ENCODE measurements at regions not wholly inside any gene's neighbourhood (a gene's known extent, or its start where the extent isn't known, plus 50 kb on each side); places are given as distances from the start of the nearest gene placed in this dataset.

DNA sequence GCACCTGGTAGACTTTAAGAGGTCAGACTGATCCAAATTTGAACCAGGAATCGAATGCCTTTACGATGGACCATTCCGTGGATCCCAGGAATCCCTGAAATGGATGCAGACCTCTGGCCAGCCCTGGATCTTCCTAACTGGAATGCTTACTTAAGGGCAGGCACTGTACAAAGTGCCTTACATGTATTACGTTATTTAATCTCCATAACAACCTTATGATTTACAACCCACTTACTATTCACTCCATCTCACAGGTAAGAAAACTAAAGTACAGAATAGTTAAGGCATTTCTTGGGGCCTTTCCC lies 93.6 kb downstream of the HSPH1 start:
- Histone ChIP-seq H3K4me3 (ENCODE audit: low read depth, low read length) (no peak overlapping the region), H3K27ac (no peak overlapping the region)
- in situ Hi-C loops (cut with HindIII; ENCODE audit: low pct_ligation_motif_present, low sequenced_read_pairs), result no loop called here

DNA sequence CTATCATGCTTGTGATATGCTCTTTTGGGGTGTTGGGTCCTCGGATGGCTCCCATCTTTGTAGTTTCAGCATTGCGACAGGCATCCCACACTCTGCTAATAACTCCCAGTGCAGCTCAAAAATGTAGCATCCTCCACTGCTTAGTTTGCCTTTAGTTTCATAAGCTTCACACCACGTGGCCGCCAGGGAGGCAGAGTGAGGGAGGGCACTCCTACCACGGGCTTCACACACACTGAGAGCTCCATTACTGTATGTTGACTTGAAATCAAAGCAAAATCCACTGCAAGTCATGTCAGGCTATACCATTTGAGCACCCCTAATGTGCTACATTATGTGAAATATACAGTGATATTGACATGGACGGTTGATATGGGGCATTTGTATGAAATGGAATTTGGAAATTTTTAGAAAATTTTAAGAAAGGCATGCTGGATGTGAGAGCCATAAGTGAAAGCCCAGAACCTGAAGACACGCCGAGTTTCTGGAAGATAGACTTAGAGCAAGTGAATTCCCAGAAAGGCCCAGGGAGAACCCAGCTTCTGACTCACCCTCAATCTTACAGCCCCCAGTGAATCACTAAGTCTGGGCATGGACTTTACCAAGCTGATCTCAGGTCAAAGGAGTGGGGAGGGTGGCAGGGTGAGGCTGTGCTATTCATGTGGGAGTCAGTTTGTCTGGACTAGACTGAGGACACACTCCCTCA lies 94.1 kb downstream of the HSPH1 start:
- in situ Hi-C loops (cut with HindIII; ENCODE audit: low pct_ligation_motif_present, low sequenced_read_pairs), result no loop called here
- DNase-seq, result peak; percentile 38

More for the DNA sequence above, 93.6 kb downstream of the HSPH1 start:
- H3K27me3 ChIP-seq (replicated peaks), result no peaks in the 10 kb centered on the region
- TF ChIP-seq, protein P1, sequence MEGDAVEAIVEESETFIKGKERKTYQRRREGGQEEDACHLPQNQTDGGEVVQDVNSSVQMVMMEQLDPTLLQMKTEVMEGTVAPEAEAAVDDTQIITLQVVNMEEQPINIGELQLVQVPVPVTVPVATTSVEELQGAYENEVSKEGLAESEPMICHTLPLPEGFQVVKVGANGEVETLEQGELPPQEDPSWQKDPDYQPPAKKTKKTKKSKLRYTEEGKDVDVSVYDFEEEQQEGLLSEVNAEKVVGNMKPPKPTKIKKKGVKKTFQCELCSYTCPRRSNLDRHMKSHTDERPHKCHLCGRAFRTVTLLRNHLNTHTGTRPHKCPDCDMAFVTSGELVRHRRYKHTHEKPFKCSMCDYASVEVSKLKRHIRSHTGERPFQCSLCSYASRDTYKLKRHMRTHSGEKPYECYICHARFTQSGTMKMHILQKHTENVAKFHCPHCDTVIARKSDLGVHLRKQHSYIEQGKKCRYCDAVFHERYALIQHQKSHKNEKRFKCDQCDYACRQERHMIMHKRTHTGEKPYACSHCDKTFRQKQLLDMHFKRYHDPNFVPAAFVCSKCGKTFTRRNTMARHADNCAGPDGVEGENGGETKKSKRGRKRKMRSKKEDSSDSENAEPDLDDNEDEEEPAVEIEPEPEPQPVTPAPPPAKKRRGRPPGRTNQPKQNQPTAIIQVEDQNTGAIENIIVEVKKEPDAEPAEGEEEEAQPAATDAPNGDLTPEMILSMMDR (IDR thresholded peaks at IDR 0.05; ENCODE audit: low read depth, low read length, missing control alignments), result no peak
- no peak for DNase-seq
- H3K36me3 ChIP-seq (replicated peaks), result no peaks in the 10 kb centered on the region

DNA sequence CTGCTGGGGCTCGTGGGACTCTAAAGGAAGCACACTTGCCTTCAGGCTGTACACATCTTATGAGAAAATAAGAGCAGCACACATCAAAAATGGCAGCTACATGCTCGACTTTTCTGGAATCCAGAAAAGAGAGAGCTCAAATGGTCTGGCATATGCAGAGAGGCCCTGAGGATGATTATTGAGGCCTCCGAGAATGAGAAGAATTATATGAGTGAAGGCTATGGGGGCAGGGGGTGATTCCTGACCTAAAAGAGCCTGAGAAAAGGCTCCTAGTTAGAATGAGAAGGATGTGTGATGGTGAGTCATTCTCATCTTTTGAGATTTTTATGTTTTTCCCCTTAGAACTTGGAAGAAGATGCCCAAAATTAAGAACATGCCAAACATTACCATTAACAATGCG lies 97.1 kb downstream of the HSPH1 start:
- H3K27me3 ChIP-seq (replicated peaks), result no peaks in the 10 kb centered on the region
- no peaks in the 10 kb centered on the region for H3K36me3 ChIP-seq (replicated peaks)
- in situ Hi-C loops (cut with HindIII; ENCODE audit: low pct_ligation_motif_present, low sequenced_read_pairs), result no loop called here
- H3K4me3 ChIP-seq (ENCODE audit: low read depth, low read length), result no peak overlapping the region
- TF ChIP-seq, protein P1 (IDR thresholded peaks at IDR 0.05; ENCODE audit: low read depth, low read length, missing control alignments), result no peak
- H3K27ac ChIP-seq, result no peak overlapping the region
- no peak for DNase-seq

More for the DNA sequence above, 94.1 kb downstream of the HSPH1 start:
- H3K36me3 ChIP-seq (replicated peaks), result no peaks in the 10 kb centered on the region
- no peak overlapping the region for H3K4me3 ChIP-seq (ENCODE audit: low read depth, low read length)
- no peak overlapping the region for H3K27ac ChIP-seq
- no peaks in the 10 kb centered on the region for H3K27me3 ChIP-seq (replicated peaks)
- TF ChIP-seq, protein P1 (IDR thresholded peaks at IDR 0.05; ENCODE audit: low read depth, low read length, missing control alignments), result no peak

DNA sequence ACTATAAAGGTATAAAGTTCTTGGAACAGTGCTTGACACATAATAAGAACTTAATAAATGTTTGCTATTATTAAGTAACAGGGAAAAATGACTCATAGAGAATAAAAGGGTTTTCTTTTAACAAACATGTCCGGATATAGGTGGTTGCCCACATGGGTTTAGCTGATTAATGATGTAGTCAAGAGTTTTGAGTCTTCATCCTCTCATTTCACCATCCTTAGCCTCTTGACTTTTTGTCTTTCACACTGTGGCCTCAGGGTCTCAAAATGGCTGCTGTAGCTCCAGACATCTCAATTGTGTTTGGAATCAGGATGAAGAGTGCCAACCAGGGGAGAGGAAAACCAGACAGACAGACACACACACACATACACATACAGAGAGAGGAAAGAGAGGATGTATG lies 97.9 kb downstream of the HSPH1 start:
- Histone ChIP-seq H3K4me3 (ENCODE audit: low read depth, low read length) (no peak overlapping the region), H3K36me3 (replicated peaks) (no peaks in the 10 kb centered on the region), H3K27ac (no peak overlapping the region), H3K27me3 (replicated peaks) (no peaks in the 10 kb centered on the region)
- in situ Hi-C loops (cut with HindIII; ENCODE audit: low pct_ligation_motif_present, low sequenced_read_pairs), result no loop called here
- TF ChIP-seq, protein P1 (IDR thresholded peaks at IDR 0.05; ENCODE audit: low read depth, low read length, missing control alignments), result no peak
- DNase-seq, result no peak

DNA sequence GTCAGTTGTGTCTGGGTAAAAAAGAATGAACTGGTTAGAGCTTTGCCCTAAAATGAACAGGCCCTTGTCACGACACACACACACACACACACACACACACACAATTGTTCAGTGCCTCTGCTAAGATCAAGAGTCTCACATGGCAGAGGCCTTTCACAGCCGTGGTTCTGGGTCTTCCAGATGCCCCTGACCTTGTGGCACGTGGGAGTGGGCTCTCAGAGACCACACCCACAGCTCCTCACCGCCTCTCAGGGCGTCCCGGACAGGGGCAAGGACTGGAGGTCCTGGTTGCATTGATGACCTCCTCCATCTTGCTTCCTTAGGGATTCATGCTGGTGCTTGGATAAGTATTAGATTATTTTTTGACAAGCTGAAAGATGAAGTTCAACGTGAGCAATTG lies 101.0 kb downstream of the HSPH1 start:
- Histone ChIP-seq H3K27me3 (replicated peaks) (no peaks in the 10 kb centered on the region), H3K36me3 (replicated peaks) (no peaks in the 10 kb centered on the region), H3K4me3 (ENCODE audit: low read depth, low read length) (no peak overlapping the region), H3K27ac (no peak overlapping the region)
- in situ Hi-C loops (cut with HindIII; ENCODE audit: low pct_ligation_motif_present, low sequenced_read_pairs), result no loop called here
- DNase-seq, result no peak
- TF ChIP-seq, protein P1 (IDR thresholded peaks at IDR 0.05; ENCODE audit: low read depth, low read length, missing control alignments), result no peak

DNA sequence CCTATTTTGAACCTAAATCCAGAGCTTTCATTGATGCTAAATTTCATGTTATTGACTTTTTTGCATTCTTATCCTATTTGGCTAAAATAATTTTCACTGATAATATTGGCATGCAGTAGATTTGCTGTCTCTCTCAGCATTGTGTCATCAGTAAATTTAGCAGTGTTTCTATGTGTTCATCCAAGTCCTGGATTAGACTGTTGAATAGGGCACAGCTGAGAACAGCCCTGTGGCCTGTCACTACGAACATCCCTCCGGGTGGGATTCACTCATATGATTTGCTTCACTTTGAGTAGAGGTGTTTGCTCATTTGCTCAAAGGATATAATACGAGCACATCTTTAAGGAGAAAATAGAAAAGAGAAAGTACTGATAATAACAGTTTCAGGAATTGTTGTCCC lies 101.5 kb downstream of the HSPH1 start:
- in situ Hi-C loops (cut with HindIII; ENCODE audit: low pct_ligation_motif_present, low sequenced_read_pairs), result no loop called here
- TF ChIP-seq, protein P1 (IDR thresholded peaks at IDR 0.05; ENCODE audit: low read depth, low read length, missing control alignments), result no peak
- Histone ChIP-seq H3K27ac (no peak overlapping the region), H3K36me3 (replicated peaks) (no peaks in the 10 kb centered on the region), H3K4me3 (ENCODE audit: low read depth, low read length) (no peak overlapping the region), H3K27me3 (replicated peaks) (no peaks in the 10 kb centered on the region)
- DNase-seq, result no peak
